HepG2 (cell line): ENCODE measurements at regions not wholly inside any gene's neighbourhood (a gene's known extent, or its start where the extent isn't known, plus 50 kb on each side); places are given as distances from the start of the nearest gene placed in this dataset.

Experiments used
- ATAC-seq: fragments of 200-7000 bp; cut with Tn5 transposase; 3 replicates; pipeline ENCODE4 v1.9.1; 2020; ENCODE audit warnings: mild to moderate bottlenecking, moderate library complexity
- BruUV-seq: library from RNA; stranded (reverse); fragments of 400-500 nt; replicated peaks from 2 replicates; lab custom pipeline; 2021; lab: Mats Ljungman, UMichigan
- CTCF ChIA-PET: fragments of 300-600 bp; formaldehyde crosslinking; extraction: SDS; loops from one replicate; lab custom pipeline; 2021; ENCODE audit warnings: low total read pairs, inconsistent platforms, low intra/inter-chr PET ratio; lab: Yijun Ruan, JAX
- POLR2A ChIA-PET: fragments of 350-600 bp; sonication (Branson Sonifier 250); formaldehyde crosslinking; loops from one replicate; lab custom pipeline; 2020; ENCODE audit warnings: antibody characterized with exemption, inconsistent platforms; lab: Yijun Ruan, JAX
- DNase-seq: peaks from one replicate; pipeline ENCODE4 v3.0.0-alpha.2; 2015; ENCODE audit warnings: low spot score
- FAIRE-seq: peaks from 3 replicates; lab custom pipeline; 2011; peaks lifted over from hg19 to GRCh38; lab: Jason Lieb, UNC
- H2AFZ ChIP-seq: one replicate; pipeline ENCODE4 v1.6.1; 2011; ENCODE audit warnings: low read length, inconsistent platforms
- H3K27ac ChIP-seq: fragments of 300-600 bp; 3 replicates; pipeline ENCODE4 v1.8.0; 2011; ENCODE audit warnings: mixed run types, mild to moderate bottlenecking, mixed read lengths, low read length, inconsistent platforms; ENCODE audit not compliant: insufficient read depth; ENCODE audit errors: extremely low read length
- H3K27me3 ChIP-seq, 2 experiments: fragments of 200-600 bp in 1 of 2; 2 replicates in 1 of 2; 3 replicates in 1 of 2; pipeline versions ENCODE4 v1.6.0 to v1.8.0; 2011; ENCODE audit warnings: low read length in 2 of 2, mild to moderate bottlenecking in 2 of 2, moderate library complexity in 2 of 2, inconsistent platforms in 1 of 2; ENCODE audit not compliant: insufficient read depth in 2 of 2, control insufficient read depth in 1 of 2
- H3K36me3 ChIP-seq, 2 experiments: fragments of 200-600 bp in 1 of 2; replicated peaks in 1 of 2; 2 replicates in 1 of 2; 3 replicates in 1 of 2; pipeline versions ENCODE4 v1.5.1 to v1.8.0; 2011; ENCODE audit warnings: low read length in 2 of 2, inconsistent platforms in 1 of 2; ENCODE audit not compliant: insufficient read depth in 2 of 2, control insufficient read depth in 1 of 2
- H3K4me1 ChIP-seq: 2 replicates; pipeline ENCODE4 v1.5.1; 2012; ENCODE audit warnings: low read length, inconsistent platforms; ENCODE audit not compliant: insufficient read depth
- H3K4me2 ChIP-seq: 2 replicates; pipeline ENCODE4 v1.6.0; 2011; ENCODE audit warnings: low read depth, low read length, inconsistent platforms
- H3K4me3 ChIP-seq, 3 experiments: fragments of 200-600 bp in 1 of 3; sonication (generic), shearing (Covaris generic) in 1 of 3; replicated peaks in 1 of 3; 2 replicates each; pipeline ENCODE4 v1.5.1; 2011 to 2016; ENCODE audit warnings: low read length in 3 of 3, inconsistent platforms in 2 of 3, low read depth in 2 of 3, mild to moderate bottlenecking in 2 of 3, control low read depth in 1 of 3, mixed read lengths in 1 of 3; ENCODE audit not compliant: insufficient read depth in 1 of 3
- H3K79me2 ChIP-seq: one replicate; pipeline ENCODE4 v1.6.1; 2011; ENCODE audit warnings: low read length, inconsistent platforms; ENCODE audit not compliant: insufficient read depth
- H3K9ac ChIP-seq: 2 replicates; pipeline ENCODE4 v1.6.0; 2011; ENCODE audit warnings: mild to moderate bottlenecking, low read depth, low read length, inconsistent platforms; ENCODE audit not compliant: insufficient read depth
- H3K9me3 ChIP-seq: 2 replicates; pipeline ENCODE4 v1.5.1; 2012; ENCODE audit warnings: mild to moderate bottlenecking, low read length
- H4K20me1 ChIP-seq: 2 replicates; pipeline ENCODE4 v1.6.0; 2011; ENCODE audit warnings: inconsistent platforms, mild to moderate bottlenecking, low read length, moderate library complexity; ENCODE audit not compliant: insufficient read depth
- AHDC1 ChIP-seq: sonication (generic); formaldehyde crosslinking; IDR thresholded peaks from 2 replicates; pipeline ENCODE4 v1.5.1; 2020; ENCODE audit warnings: mild to moderate bottlenecking, missing genetic modification reagents, borderline replicate concordance
- HOXD1 ChIP-seq: sonication (generic); formaldehyde crosslinking; IDR thresholded peaks from 2 replicates; pipeline ENCODE4 v1.5.0; 2020; ENCODE audit warnings: missing genetic modification reagents
- IKZF4 ChIP-seq: sonication (generic); formaldehyde crosslinking; IDR thresholded peaks from 2 replicates; pipeline ENCODE4 v1.5.1; 2020; ENCODE audit warnings: borderline replicate concordance, mild to moderate bottlenecking, low read depth, missing genetic modification reagents; ENCODE audit errors: not compliant biosample characterization
- MEF2D ChIP-seq: sonication (generic); formaldehyde crosslinking; IDR thresholded peaks from 2 replicates; pipeline ENCODE4 v1.5.1; 2020; ENCODE audit warnings: mild to moderate bottlenecking, missing genetic modification reagents
- SMAD9 ChIP-seq: sonication (generic); formaldehyde crosslinking; IDR thresholded peaks from 2 replicates; pipeline ENCODE4 v1.5.1; 2020; ENCODE audit warnings: mild to moderate bottlenecking, missing genetic modification reagents
- TIGD3 ChIP-seq: sonication (generic); formaldehyde crosslinking; IDR thresholded peaks from 2 replicates; pipeline ENCODE4 v1.5.1; 2020; ENCODE audit warnings: mild to moderate bottlenecking, missing genetic modification reagents, borderline replicate concordance
- ZNF558 ChIP-seq: sonication (generic); formaldehyde crosslinking; IDR thresholded peaks from 2 replicates; pipeline ENCODE4 v1.9.0; 2022; ENCODE audit warnings: mild to moderate bottlenecking, missing genetic modification reagents, borderline replicate concordance
- WGBS: methylation state at CpG from one replicate; pipeline ENCODE4 v1.1.6; 2017; ENCODE audit warnings: low lambda C conversion rate; 5-methylcytosine and 5-hydroxymethylcytosine counted together
- in situ Hi-C: cut with HindIII; loops from 2 replicates; pipeline ENCODE4 v1.10.0; 2017; ENCODE audit warnings: low pct_unique_long_range_greater_than_20kb; ENCODE audit not compliant: extremely low pct_ligation_motif_present
- intact Hi-C: fragments of 100-400 bp; cut with micrococcal nuclease; formaldehyde crosslinking; loops from one replicate; pipeline ENCODE4 v1.10.0; 2022; ENCODE audit not compliant: unreplicated experiment
- TF ChIP-seq, protein P1 (sequence below): sonication (generic); formaldehyde crosslinking; IDR thresholded peaks from 2 replicates; pipeline ENCODE4 v1.4.0; 2020; ENCODE audit warnings: missing genetic modification reagents

DNA sequence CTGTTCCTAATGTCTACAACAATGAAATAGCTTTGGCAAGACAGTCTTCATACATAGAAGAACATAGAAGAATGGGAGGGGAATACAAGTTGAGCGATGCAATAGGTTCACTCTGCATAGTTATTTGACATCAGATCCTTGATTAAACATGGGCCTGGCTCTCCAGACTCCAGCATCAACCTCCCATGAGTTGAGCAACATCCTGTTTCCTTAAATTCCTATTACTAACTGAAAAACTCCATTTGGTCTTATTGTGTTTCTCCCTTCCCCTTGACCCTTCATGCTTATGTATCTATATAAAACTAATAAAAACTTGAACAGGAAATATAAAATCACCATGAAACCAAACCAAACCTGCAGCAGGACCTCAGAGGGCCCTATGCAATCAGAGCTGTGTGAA is 304.5 kb upstream of the SATB1 start:
- H3K27me3 ChIP-seq, result no peaks in the 10 kb centered on the region
- H2AFZ ChIP-seq, result no peak overlapping the region
- CTCF ChIA-PET, result no interaction called here
- no peaks in the 10 kb centered on the region for H3K79me2 ChIP-seq
- in situ Hi-C loops, result no loop called here
- WGBS, result 5% methylated on average over 1 of the region's 1 CpG
- TF ChIP-seq SMAD9 (CRISPR knock-in tag) (no peak), AHDC1 (no peak), TIGD3 (CRISPR knock-in tag) (no peak), ZNF558 (CRISPR knock-in tag) (no peak), IKZF4 (CRISPR knock-in tag) (no peak), HOXD1 (no peak), MEF2D (CRISPR knock-in tag) (no peak)
- TF ChIP-seq, protein P1, sequence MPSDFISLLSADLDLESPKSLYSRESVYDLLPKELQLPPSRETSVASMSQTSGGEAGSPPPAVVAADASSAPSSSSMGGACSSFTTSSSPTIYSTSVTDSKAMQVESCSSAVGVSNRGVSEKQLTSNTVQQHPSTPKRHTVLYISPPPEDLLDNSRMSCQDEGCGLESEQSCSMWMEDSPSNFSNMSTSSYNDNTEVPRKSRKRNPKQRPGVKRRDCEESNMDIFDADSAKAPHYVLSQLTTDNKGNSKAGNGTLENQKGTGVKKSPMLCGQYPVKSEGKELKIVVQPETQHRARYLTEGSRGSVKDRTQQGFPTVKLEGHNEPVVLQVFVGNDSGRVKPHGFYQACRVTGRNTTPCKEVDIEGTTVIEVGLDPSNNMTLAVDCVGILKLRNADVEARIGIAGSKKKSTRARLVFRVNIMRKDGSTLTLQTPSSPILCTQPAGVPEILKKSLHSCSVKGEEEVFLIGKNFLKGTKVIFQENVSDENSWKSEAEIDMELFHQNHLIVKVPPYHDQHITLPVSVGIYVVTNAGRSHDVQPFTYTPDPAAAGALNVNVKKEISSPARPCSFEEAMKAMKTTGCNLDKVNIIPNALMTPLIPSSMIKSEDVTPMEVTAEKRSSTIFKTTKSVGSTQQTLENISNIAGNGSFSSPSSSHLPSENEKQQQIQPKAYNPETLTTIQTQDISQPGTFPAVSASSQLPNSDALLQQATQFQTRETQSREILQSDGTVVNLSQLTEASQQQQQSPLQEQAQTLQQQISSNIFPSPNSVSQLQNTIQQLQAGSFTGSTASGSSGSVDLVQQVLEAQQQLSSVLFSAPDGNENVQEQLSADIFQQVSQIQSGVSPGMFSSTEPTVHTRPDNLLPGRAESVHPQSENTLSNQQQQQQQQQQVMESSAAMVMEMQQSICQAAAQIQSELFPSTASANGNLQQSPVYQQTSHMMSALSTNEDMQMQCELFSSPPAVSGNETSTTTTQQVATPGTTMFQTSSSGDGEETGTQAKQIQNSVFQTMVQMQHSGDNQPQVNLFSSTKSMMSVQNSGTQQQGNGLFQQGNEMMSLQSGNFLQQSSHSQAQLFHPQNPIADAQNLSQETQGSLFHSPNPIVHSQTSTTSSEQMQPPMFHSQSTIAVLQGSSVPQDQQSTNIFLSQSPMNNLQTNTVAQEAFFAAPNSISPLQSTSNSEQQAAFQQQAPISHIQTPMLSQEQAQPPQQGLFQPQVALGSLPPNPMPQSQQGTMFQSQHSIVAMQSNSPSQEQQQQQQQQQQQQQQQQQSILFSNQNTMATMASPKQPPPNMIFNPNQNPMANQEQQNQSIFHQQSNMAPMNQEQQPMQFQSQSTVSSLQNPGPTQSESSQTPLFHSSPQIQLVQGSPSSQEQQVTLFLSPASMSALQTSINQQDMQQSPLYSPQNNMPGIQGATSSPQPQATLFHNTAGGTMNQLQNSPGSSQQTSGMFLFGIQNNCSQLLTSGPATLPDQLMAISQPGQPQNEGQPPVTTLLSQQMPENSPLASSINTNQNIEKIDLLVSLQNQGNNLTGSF (CRISPR knock-in tag), result no peak
- no peak overlapping the region for H3K4me3 ChIP-seq
- BruUV-seq, result no TSS peak
- H3K36me3 ChIP-seq, result no peaks in the 10 kb centered on the region
- H3K27ac ChIP-seq, result no peak overlapping the region
- DNase-seq (no peak), FAIRE-seq (no peak), ATAC-seq (no peak)
- no peak overlapping the region for H3K9ac ChIP-seq
- H3K4me2 ChIP-seq, result no peak overlapping the region
- intact Hi-C loops, result no loop called here
- no peaks in the 10 kb centered on the region for H3K4me1 ChIP-seq
- POLR2A ChIA-PET, result no interaction called here
- H3K9me3 ChIP-seq, result no peaks in the 10 kb centered on the region
- H4K20me1 ChIP-seq, result no peaks in the 10 kb centered on the region
